Fibroblast of skin of left quadriceps (primary cell): ENCODE measurements at regions not wholly inside any gene's neighbourhood (a gene's known extent, or its start where the extent isn't known, plus 50 kb on each side); places are given as distances from the start of the nearest gene placed in this dataset.
"Not testable (repeated sequence)": the region's sequence is repeated elsewhere in the genome, so short reads cannot be mapped to it uniquely, and the experiment has no call there.

Experiments used
- DNase-seq, 2 experiments: peaks; one replicate each; pipeline ENCODE4 v3.0.0-alpha.2; 2013; ENCODE audit warnings: low read depth in 2 of 2

GRCh38 chr6:81128671-81129070 is 623.8 kb downstream of the TENT5A start:
- no peak for DNase-seq

GRCh38 chr6:81126150-81126549 is 626.3 kb downstream of the TENT5A start:
- DNase-seq: peak; percentile 23 to 33

DNA sequence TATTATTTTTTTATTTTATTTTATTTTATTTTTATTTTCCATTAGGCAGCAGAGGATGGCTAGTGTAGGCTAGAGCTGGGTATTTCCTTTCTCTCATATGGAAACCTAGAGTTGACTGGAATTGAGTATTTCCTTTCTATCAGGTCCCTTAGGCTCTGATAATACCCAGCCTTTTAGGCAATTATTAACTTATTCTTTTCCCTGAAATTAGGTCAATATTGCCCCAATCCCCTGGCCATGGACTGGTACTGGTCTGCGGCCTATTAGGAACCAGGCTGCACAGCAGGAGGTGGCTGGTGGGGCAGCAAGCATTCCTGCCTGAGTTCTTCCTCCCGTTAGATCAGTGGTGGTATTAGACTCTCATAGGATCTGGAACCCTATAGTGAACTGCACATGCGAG is 632.2 kb downstream of the TENT5A start:
- DNase-seq: no peak

- no peak for DNase-seq
Measured at GRCh38 chr6:81105998-81106397, 646.5 kb downstream of the TENT5A start.

DNA sequence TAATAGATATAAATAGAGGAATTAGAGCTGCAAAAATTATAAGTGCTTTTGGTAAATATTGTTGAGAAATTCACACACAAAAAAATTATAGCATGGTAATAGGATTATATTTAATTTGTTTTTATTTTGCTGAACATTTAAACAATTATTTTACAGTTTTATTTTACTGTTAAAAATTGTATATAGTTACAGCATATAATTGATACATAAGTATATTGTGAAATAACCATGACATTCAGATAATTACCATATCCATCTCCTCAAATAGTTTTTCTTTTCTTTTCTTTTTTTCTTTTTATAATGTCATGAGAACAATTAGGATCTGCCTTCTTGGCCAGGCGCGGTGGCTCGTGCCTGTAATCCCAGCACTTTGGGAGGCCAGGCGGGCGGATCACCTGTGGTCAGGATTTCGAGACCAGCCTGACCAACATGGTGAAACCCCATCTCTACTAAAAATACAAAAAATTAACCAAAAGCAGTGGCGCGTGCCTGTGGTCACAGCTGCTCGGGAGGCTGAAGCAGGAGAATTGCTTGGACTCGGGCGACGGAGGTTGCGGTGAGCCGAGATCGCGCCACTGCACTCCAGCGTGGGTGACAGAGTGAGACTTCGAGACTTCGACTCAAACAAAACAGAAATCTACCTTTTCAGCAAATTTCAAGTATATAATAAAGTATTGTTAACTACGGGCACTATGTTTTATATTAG is 654.2 kb downstream of the TENT5A start:
- no peak for DNase-seq

GRCh38 chr6:81096464-81096863 is 656.0 kb downstream of the TENT5A start:
- not testable (repeated sequence) for DNase-seq

GRCh38 chr6:81093051-81093450 is 659.4 kb downstream of the TENT5A start:
- no peak for DNase-seq

GRCh38 chr6:81088145-81088544 is 664.3 kb downstream of the TENT5A start:
- no peak for DNase-seq

DNA sequence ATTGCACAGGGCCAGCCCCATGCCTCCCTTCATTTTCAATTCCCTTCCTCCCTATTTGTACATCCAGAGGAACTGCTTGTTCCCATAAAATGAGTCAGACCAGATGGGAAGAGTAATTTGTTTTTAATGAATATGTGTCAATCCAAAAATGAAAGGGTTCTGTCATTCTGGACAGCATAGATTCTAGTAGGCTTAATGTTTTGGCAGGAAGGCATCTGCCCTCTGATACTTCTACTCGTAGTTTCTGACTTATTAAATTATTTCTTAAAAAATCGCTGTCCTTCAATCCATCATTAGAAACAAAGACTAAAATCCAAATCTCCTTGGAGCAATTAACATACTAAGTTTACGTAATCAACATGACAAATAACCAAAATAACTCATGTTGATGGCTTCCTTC is 665.5 kb downstream of the TENT5A start:
- DNase-seq: no peak

GRCh38 chr6:81085431-81085790 is 667.1 kb downstream of the TENT5A start:
- DNase-seq: no peak

- no peak for DNase-seq
Measured at GRCh38 chr6:81084776-81085430, 667.6 kb downstream of the TENT5A start.

DNA sequence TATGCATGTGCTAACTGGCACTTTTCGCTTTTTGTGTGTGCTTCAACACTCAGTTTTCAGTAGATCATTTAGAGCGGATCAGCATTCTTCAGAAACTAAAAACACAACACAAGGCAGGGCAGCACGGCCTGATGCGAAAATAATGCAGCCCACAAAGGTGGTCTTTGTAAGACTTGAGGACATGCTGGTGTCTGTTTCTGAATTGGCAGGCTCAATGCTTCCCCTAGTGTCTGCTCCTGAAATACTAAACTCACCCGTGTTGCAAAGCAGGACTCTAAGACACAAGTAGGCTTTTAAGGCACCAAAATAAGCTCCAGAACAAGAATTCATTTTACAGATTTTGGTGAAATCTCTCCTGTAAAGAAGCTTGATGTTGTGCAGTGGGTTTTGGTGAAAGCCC is 676.5 kb downstream of the TENT5A start:
- DNase-seq: no peak

DNA sequence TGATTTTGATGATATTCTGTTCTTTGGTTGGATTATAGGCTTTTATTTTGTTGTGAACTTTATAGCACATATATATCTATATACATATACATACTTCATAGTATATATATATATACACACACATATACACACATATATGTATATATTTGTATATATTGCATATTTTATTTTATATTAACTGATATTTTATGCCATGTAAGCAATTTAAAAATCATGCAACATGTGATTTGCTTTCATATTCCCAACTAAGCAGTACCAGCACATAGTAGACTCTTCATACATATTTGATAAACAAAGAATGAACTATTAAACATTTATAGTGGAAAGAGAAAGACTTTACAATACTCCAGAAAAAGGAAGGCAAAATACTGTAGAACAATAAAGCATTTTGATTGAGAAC is 679.2 kb downstream of the TENT5A start:
- no peak for DNase-seq

GRCh38 chr6:81071121-81071520 is 681.4 kb downstream of the TENT5A start:
- no peak for DNase-seq

DNA sequence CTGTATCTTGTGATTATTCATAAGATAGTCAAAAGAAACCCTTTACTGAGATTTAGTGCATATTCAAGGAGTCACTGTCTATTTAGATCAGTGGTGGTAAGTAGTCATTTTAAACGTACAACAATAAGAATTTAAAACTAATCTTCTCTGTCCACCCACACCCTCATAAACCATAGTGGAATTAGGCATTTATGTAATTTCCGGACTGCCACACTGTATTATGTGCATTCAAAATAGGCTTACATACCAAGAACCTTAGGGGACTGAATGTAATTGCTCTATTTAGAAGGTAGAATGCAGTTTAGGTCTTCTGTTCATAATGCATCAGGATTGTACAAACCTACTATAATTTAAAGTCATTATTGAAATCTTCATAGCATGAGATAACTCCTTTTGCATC is 685.4 kb downstream of the TENT5A start:
- no peak for DNase-seq

GRCh38 chr6:81063891-81064290 is 688.6 kb downstream of the TENT5A start:
- DNase-seq: no peak

GRCh38 chr6:81054036-81054435 is 698.4 kb downstream of the TENT5A start:
- no peak for DNase-seq

DNA sequence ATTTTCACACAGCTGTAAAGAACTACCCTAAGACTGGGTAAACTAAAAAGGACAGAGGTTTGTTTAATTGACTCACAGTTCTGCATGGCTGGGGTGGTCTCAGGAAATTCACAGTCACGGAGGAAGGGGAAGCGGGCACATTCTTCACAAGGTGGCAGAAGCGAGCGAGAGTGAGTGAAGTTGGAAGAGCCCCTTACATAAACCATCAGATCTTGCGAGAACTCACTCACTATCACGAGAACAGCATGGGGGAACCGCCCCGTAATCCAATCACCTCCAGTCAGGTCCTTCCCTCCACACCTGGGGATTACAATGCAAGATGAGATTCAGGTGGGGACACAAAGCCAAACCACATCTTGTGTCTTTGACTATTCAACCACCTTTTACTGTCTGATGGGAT is 700.5 kb downstream of the TENT5A start:
- no peak for DNase-seq

DNA sequence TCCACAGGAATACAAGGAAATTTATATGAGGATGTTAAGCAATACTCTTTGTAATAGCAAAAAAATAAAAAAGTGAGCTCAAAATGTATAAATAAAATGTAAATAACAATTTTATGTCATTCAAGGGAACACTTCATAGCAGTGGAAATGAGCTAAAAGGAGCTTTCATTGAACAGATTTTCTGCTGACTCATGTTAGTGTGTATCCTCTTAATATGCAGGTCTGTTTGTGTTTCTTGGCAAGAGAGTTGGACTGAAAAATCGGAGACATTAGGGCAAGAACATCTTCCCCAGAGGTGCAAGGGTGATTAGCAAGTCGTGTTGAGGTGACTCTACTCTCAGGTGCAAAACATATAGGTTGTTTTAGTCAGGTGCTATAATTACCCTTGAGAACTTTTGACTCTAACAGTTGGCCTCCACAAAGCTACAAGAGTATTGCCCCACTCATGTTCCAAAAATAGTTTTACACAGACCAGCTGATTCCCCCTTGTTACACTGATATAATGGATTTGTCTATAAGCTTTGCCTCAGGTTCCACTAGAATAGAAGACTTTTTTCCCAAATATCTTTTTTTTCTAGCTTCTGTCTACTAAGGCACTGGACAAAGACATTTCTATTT is 702.9 kb downstream of the TENT5A start:
- peak in 1 of 2 experiments; percentile 2 for DNase-seq

- no peak for DNase-seq
Measured at GRCh38 chr6:81031416-81031815, 721.1 kb downstream of the TENT5A start.

DNA sequence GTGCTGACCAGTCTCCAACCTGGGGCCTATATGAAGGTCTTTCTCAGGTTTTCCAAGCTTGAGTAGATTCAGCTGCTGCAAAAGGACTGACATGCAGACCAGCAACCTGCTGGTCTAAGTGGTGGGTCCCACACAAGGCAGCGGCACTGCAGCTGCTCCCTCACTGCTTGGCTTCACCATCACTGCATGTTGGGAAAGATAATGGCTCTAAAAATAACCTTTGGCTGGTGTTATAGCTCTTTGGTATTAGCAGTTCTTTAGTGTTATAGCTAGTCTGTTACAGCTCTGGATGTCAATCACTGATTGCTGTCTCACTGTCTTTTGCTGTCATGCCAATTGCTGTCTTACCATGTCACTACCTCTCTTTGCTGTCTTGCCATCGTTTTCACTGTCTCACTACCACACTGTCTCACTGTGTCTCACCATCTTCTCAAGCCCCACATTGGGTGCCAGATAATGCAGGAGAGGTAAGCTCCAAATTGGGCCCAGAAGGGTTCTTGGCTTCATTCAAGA is 726.4 kb downstream of the TENT5A start:
- DNase-seq: no peak

GRCh38 chr6:81023709-81024108 is 728.8 kb downstream of the TENT5A start:
- DNase-seq: no peak

- DNase-seq: no peak
Measured at GRCh38 chr6:81023007-81023582, 729.4 kb downstream of the TENT5A start.
